CD4-positive, alpha-beta T cell (primary cell): ENCODE measurements at regions not wholly inside any gene's neighbourhood (a gene's known extent, or its start where the extent isn't known, plus 50 kb on each side); places are given as distances from the start of the nearest gene placed in this dataset.

Experiments
- ATAC-seq: fragments of 200-7000 bp; cut with Tn5 transposase; one replicate; pipeline ENCODE4 v1.10.0; 2022; ENCODE audit warnings: mild to moderate bottlenecking; ENCODE audit not compliant: poor library complexity
- CTCF ChIA-PET: fragments of 350-600 bp; sonication (Branson Sonifier 250); formaldehyde crosslinking; loops from one replicate; lab custom pipeline; 2021; ENCODE audit warnings: antibody characterized with exemption, inconsistent platforms; lab: Charles Lee
- POLR2A ChIA-PET: fragments of 350-600 bp; sonication (Branson Sonifier 250); formaldehyde crosslinking; loops from one replicate; lab custom pipeline; 2021; ENCODE audit warnings: antibody characterized with exemption, inconsistent platforms; lab: Charles Lee
- DNase-seq, 14 experiments: peaks; one replicate each; pipeline ENCODE4 v3.0.0-alpha.2; 2013 to 2020; ENCODE audit warnings: mixed read lengths in 2 of 14
- H3K27ac ChIP-seq, 2 donors: one replicate each; pipeline versions ENCODE4 v1.5.1 to v1.7.0; 2013; ENCODE audit warnings: low read length in 2 of 2, low read depth in 1 of 2, mild to moderate bottlenecking in 1 of 2
- H3K27me3 ChIP-seq, 2 experiments: 1 replicate in 1 of 2; 2 replicates in 1 of 2; pipeline versions ENCODE4 v1.6.1 to v1.7.0; 2013; ENCODE audit warnings: low read length in 2 of 2, control low read depth in 1 of 2, mild to moderate bottlenecking in 1 of 2, moderate library complexity in 1 of 2; ENCODE audit not compliant: insufficient read depth in 2 of 2, control insufficient read depth in 1 of 2
- H3K36me3 ChIP-seq: one replicate; pipeline ENCODE4 v1.6.1; 2013; ENCODE audit warnings: low read length, control low read depth; ENCODE audit not compliant: insufficient read depth
- H3K4me1 ChIP-seq: one replicate; pipeline ENCODE4 v1.6.1; 2013; ENCODE audit warnings: low read length, control low read depth; ENCODE audit not compliant: insufficient read depth
- H3K4me3 ChIP-seq: one replicate; pipeline ENCODE4 v1.5.1; 2013; ENCODE audit warnings: mild to moderate bottlenecking, low read length, moderate library complexity
- H3K9me3 ChIP-seq, 2 experiments: 1 replicate in 1 of 2; 2 replicates in 1 of 2; pipeline versions ENCODE4 v1.6.1 to v1.7.0; 2013; ENCODE audit warnings: low read length in 2 of 2, mild to moderate bottlenecking in 2 of 2, control low read depth in 1 of 2, moderate library complexity in 1 of 2; ENCODE audit not compliant: control insufficient read depth in 1 of 2, insufficient read depth in 1 of 2
- H3K27ac Mint-ChIP-seq: one replicate; pipeline ENCODE4 v1.8.0; 2020; ENCODE audit warnings: mixed read lengths
- H3K27me3 Mint-ChIP-seq: one replicate; pipeline ENCODE4 v1.8.0; 2021; ENCODE audit warnings: mixed read lengths
- H3K36me3 Mint-ChIP-seq: one replicate; pipeline ENCODE4 v1.8.0; 2021; ENCODE audit warnings: low read depth, mixed read lengths
- H3K4me1 Mint-ChIP-seq: one replicate; pipeline ENCODE4 v1.8.0; 2021; ENCODE audit warnings: low read depth, mixed read lengths
- H3K4me3 Mint-ChIP-seq: one replicate; pipeline ENCODE4 v1.8.0; 2020; ENCODE audit warnings: mild to moderate bottlenecking, mixed read lengths
- H3K9me3 Mint-ChIP-seq: one replicate; pipeline ENCODE4 v1.8.0; 2020; ENCODE audit warnings: mixed read lengths
- CTCF ChIP-seq: fragments of 200-600 bp; IDR thresholded peaks from one replicate; pipeline ENCODE4 v1.8.0; 2022; ENCODE audit warnings: antibody characterized with exemption, mild to moderate bottlenecking
- intact Hi-C, 2 experiments: fragments of 100-400 bp; cut with DNase I in 1 of 2; cut with micrococcal nuclease in 1 of 2; formaldehyde crosslinking; loops; one replicate each; pipeline versions ENCODE4 v1.15.1 to v1.9.0; 2023 to 2025; cut with DNase I, micrococcal nuclease

DNA sequence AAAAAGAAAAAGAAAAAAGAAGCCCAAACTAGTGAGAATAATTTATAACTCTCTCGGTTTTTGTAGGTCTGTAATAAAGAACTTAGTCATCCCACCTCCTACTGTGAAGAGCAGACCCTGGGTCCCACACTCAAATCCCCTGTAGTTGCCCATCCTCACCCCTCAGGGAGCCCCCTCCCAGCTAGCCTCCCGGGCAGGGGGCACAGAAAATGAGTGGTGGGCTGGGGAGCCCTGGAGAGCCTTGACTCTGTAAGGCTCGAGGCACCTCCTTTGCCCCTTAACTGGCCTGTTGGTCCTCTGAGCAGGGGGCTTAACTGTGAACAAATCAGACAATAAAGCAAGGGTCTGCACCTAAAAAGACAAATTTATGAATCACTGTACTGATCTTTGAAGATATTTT, 57.5 kb upstream of the PRKACB start:
- ATAC-seq (no peak), DNase-seq (no peak)
- no peak overlapping the region for H3K4me3 ChIP-seq
- no peak for TF ChIP-seq CTCF
- Mint-ChIP-seq H3K4me1 (peaks cover 21% of the 10 kb centered on the region), H3K27me3 (no peaks in the 10 kb centered on the region), H3K9me3 (no peaks in the 10 kb centered on the region), H3K36me3 (no peaks in the 10 kb centered on the region), H3K4me3 (no peak overlapping the region), H3K27ac (no peak overlapping the region)
- H3K27me3 ChIP-seq, result no peaks in the 10 kb centered on the region
- CTCF ChIA-PET, result no interaction called here
- peaks cover 5% of the 10 kb centered on the region for H3K4me1 ChIP-seq
- no peaks in the 10 kb centered on the region for H3K36me3 ChIP-seq
- H3K27ac ChIP-seq, result no peak overlapping the region
- POLR2A ChIA-PET, result no interaction called here
- intact Hi-C loops, result no loop called here
- no peaks in the 10 kb centered on the region for H3K9me3 ChIP-seq

GRCh38 chr1:84086189-84086588, 57.9 kb upstream of the PRKACB start:
- POLR2A ChIA-PET, result no interaction called here
- intact Hi-C loops, result no loop called here
- no peaks in the 10 kb centered on the region for H3K36me3 Mint-ChIP-seq

DNA sequence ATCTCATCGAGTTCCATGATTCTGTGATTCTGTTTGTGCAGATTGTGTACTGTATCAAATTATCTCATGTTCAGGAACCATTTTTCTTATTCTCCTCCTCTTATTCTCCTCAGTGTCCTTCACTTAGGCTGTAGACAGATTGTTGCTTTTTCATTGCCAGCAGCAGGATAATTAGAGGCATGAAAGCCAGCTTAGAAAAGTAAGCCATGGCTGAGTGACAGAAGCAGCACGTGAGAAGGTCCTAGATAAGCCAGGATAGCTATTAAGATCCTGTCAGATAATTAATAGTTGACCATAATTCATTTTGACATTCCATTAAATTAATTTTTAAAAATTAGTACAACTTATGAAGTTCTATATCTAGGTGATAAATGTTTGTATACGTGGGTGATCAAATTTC, 60.8 kb upstream of the PRKACB start:
- DNase-seq (no peak), ATAC-seq (no peak)
- H3K4me1 Mint-ChIP-seq, result peaks cover 8% of the 10 kb centered on the region
- Histone ChIP-seq H3K36me3 (no peaks in the 10 kb centered on the region), H3K4me3 (no peak overlapping the region), H3K9me3 (no peaks in the 10 kb centered on the region), H3K4me1 (peaks cover 6% of the 10 kb centered on the region), H3K27me3 (no peaks in the 10 kb centered on the region), H3K27ac (no peak overlapping the region)
- no peaks in the 10 kb centered on the region for H3K9me3 Mint-ChIP-seq
- H3K27ac Mint-ChIP-seq, result no peak overlapping the region
- intact Hi-C loops, result no loop called here
- no peaks in the 10 kb centered on the region for H3K36me3 Mint-ChIP-seq
- CTCF ChIA-PET, result no interaction called here
- H3K27me3 Mint-ChIP-seq, result no peaks in the 10 kb centered on the region
- H3K4me3 Mint-ChIP-seq, result no peak overlapping the region
- TF ChIP-seq CTCF, result no peak
- POLR2A ChIA-PET, result no interaction called here

More at GRCh38 chr1:84086189-84086588, 57.9 kb upstream of the PRKACB start:
- Mint-ChIP-seq H3K4me1 (peaks cover 19% of the 10 kb centered on the region), H3K9me3 (no peaks in the 10 kb centered on the region), H3K4me3 (no peak overlapping the region), H3K27ac (no peak overlapping the region), H3K27me3 (no peaks in the 10 kb centered on the region)
- Histone ChIP-seq H3K4me1 (peaks cover 2% of the 10 kb centered on the region), H3K36me3 (no peaks in the 10 kb centered on the region), H3K4me3 (no peak overlapping the region), H3K9me3 (no peaks in the 10 kb centered on the region), H3K27ac (no peak overlapping the region), H3K27me3 (no peaks in the 10 kb centered on the region)
- CTCF ChIA-PET, result no interaction called here
- DNase-seq, result no peak
- TF ChIP-seq CTCF, result no peak
- no peak for ATAC-seq
